Tibial nerve (tissue), 4 donors: ENCODE measurements at regions not wholly inside any gene's neighbourhood (a gene's known extent, or its start where the extent isn't known, plus 50 kb on each side); places are given as distances from the start of the nearest gene placed in this dataset.

Source experiments
- DNase-seq, 2 donors: peaks; one replicate each; pipeline ENCODE4 v3.0.0-alpha.2; 2019; ENCODE audit warnings: low spot score in 2 of 2
- H3K27ac ChIP-seq, 4 donors: fragments of 200-600 bp; sonication (generic) in 3 of 4; one replicate each; pipeline ENCODE4 v1.5.1; 2017 to 2019; ENCODE audit warnings: mild to moderate bottlenecking in 1 of 4
- H3K27me3 ChIP-seq, 2 donors: fragments of 200-600 bp; sonication (generic) in 1 of 2; one replicate each; pipeline versions ENCODE4 v1.5.1 to v1.6.0; 2017 to 2019
- H3K36me3 ChIP-seq, 3 donors: fragments of 200-600 bp; sonication (generic); one replicate each; pipeline ENCODE4 v1.5.1; 2018 to 2019
- H3K4me1 ChIP-seq, 4 donors: fragments of 200-600 bp; sonication (generic) in 3 of 4; one replicate each; pipeline ENCODE4 v1.5.1; 2017 to 2019
- H3K4me3 ChIP-seq, 4 donors: fragments of 200-600 bp; sonication (generic) in 3 of 4; one replicate each; pipeline ENCODE4 v1.5.1; 2017 to 2019; ENCODE audit warnings: mild to moderate bottlenecking in 1 of 4, moderate library complexity in 1 of 4
- H3K9me3 ChIP-seq, 4 donors: fragments of 200-600 bp; sonication (generic) in 3 of 4; one replicate each; pipeline ENCODE4 v1.5.1; 2017 to 2019
- CTCF ChIP-seq, 5 experiments: fragments of 200-600 bp in 3 of 5; fragments of 450-650 bp in 2 of 5; sonication (generic) in 3 of 5; IDR thresholded peaks; one replicate each; pipeline ENCODE4 v1.5.1; 2016 to 2019; ENCODE audit warnings: antibody characterized with exemption in 5 of 5, mild to moderate bottlenecking in 3 of 5, moderate library complexity in 2 of 5
- EP300 ChIP-seq, 2 donors: sonication (generic); formaldehyde crosslinking; IDR thresholded peaks; one replicate each; pipeline ENCODE4 v1.6.1; 2017; ENCODE audit warnings: antibody characterized with exemption in 2 of 2, mild to moderate bottlenecking in 1 of 2
- POLR2A ChIP-seq, 2 donors: fragments of 450-650 bp; IDR thresholded peaks; one replicate each; pipeline ENCODE4 v1.6.1; 2017; ENCODE audit warnings: antibody characterized with exemption in 2 of 2, mild to moderate bottlenecking in 2 of 2, moderate library complexity in 2 of 2
- WGBS, 2 donors: methylation state at CpG; one replicate each; pipeline ENCODE4 v1.1.5; 2018; 5-methylcytosine and 5-hydroxymethylcytosine counted together

- H3K4me1 ChIP-seq: peaks cover 0 to 7% (median 0%) of the 10 kb centered on the region in 4 donors
- 42 to 67% methylated on average over 2 of the region's 2 CpGs for WGBS, 2 donors
- H3K27me3 ChIP-seq: no peaks in the 10 kb centered on the region
- no peak overlapping the region for H3K27ac ChIP-seq
- no peak for DNase-seq
- H3K4me3 ChIP-seq: no peak overlapping the region
- no peaks in the 10 kb centered on the region for H3K9me3 ChIP-seq
- H3K36me3 ChIP-seq: no peaks in the 10 kb centered on the region
- TF ChIP-seq POLR2A (IDR thresholded peaks at IDR 0.05): no peak
- TF ChIP-seq CTCF (IDR thresholded peaks at IDR 0.05): no peak
- no peak for TF ChIP-seq EP300 (IDR thresholded peaks at IDR 0.05)
Observed at GRCh38 chr4:126338548-126338947, 1023.8 kb downstream of the FAT4 start.

GRCh38 chr4:126341927-126342326, 1027.2 kb downstream of the FAT4 start:
- no peaks in the 10 kb centered on the region for H3K36me3 ChIP-seq
- no peak for DNase-seq
- no peak overlapping the region for H3K27ac ChIP-seq
- no peaks in the 10 kb centered on the region for H3K9me3 ChIP-seq
- H3K27me3 ChIP-seq: no peaks in the 10 kb centered on the region
- peaks cover 0 to 7% (median 0%) of the 10 kb centered on the region in 4 donors for H3K4me1 ChIP-seq
- no peak for TF ChIP-seq POLR2A (IDR thresholded peaks at IDR 0.05)
- 85 to 89% methylated on average over 1 of the region's 1 CpG for WGBS, 2 donors
- H3K4me3 ChIP-seq: no peak overlapping the region

GRCh38 chr4:126344472-126344871, 1029.7 kb downstream of the FAT4 start:
- no peaks in the 10 kb centered on the region for H3K4me1 ChIP-seq
- H3K27me3 ChIP-seq: no peaks in the 10 kb centered on the region
- DNase-seq: no peak
- H3K9me3 ChIP-seq: no peaks in the 10 kb centered on the region
- no peak overlapping the region for H3K27ac ChIP-seq
- H3K36me3 ChIP-seq: no peaks in the 10 kb centered on the region
- 88 to 93% methylated on average over 6 of the region's 6 CpGs for WGBS, 2 donors
- H3K4me3 ChIP-seq: no peak overlapping the region
- TF ChIP-seq POLR2A (IDR thresholded peaks at IDR 0.05) (no peak), CTCF (IDR thresholded peaks at IDR 0.05) (no peak), EP300 (IDR thresholded peaks at IDR 0.05) (no peak)

- Histone ChIP-seq H3K4me3 (no peak overlapping the region), H3K36me3 (no peaks in the 10 kb centered on the region), H3K27me3 (no peaks in the 10 kb centered on the region), H3K9me3 (no peaks in the 10 kb centered on the region), H3K27ac (no peak overlapping the region), H3K4me1 (no peaks in the 10 kb centered on the region)
- TF ChIP-seq EP300 (IDR thresholded peaks at IDR 0.05): no peak
- no peak for DNase-seq
- 44 to 45% methylated on average over 2 of the region's 2 CpGs for WGBS, 2 donors
Observed at GRCh38 chr4:126346654-126347053, 1031.9 kb downstream of the FAT4 start.

GRCh38 chr4:126354784-126355183, 1040.0 kb downstream of the FAT4 start:
- no peaks in the 10 kb centered on the region for H3K9me3 ChIP-seq
- H3K4me1 ChIP-seq: no peaks in the 10 kb centered on the region
- H3K36me3 ChIP-seq: no peaks in the 10 kb centered on the region
- no peaks in the 10 kb centered on the region for H3K27me3 ChIP-seq
- H3K4me3 ChIP-seq: no peak overlapping the region
- TF ChIP-seq CTCF (IDR thresholded peaks at IDR 0.05): no peak
- no peak for TF ChIP-seq EP300 (IDR thresholded peaks at IDR 0.05)
- TF ChIP-seq POLR2A (IDR thresholded peaks at IDR 0.05): no peak
- no peak overlapping the region for H3K27ac ChIP-seq
- DNase-seq: no peak
- 73 to 79% methylated on average over 3 of the region's 3 CpGs for WGBS, 2 donors

- Histone ChIP-seq H3K4me3 (no peak overlapping the region), H3K9me3 (no peaks in the 10 kb centered on the region), H3K36me3 (no peaks in the 10 kb centered on the region), H3K27ac (no peak overlapping the region), H3K27me3 (no peaks in the 10 kb centered on the region), H3K4me1 (no peaks in the 10 kb centered on the region)
- no peak for DNase-seq
- WGBS, 2 donors: 90 to 96% methylated on average over 2 of the region's 2 CpGs
- TF ChIP-seq EP300 (IDR thresholded peaks at IDR 0.05) (no peak), CTCF (IDR thresholded peaks at IDR 0.05) (no peak), POLR2A (IDR thresholded peaks at IDR 0.05) (no peak)
Observed at GRCh38 chr4:126358041-126358440, 1043.3 kb downstream of the FAT4 start.
